ENCODE measurements at regions not wholly inside any gene's neighbourhood (a gene's known extent, or its start where the extent isn't known, plus 50 kb on each side); places are given as distances from the start of the nearest gene placed in this dataset.

GRCh38 chr18:29198834-29199233 is 1021.9 kb upstream of the CDH2 start:
- ChIA-PET POLR2A (no interaction called here), CTCF (no interaction called here)
- no peak overlapping the region for H3K4me3 Mint-ChIP-seq
- H3K4me1 Mint-ChIP-seq: no peaks in the 10 kb centered on the region
- H3K36me3 Mint-ChIP-seq (ENCODE audit: low read depth): no peaks in the 10 kb centered on the region
- no peak overlapping the region for H3K27ac Mint-ChIP-seq
- no peak for DNase-seq
- H3K9me3 Mint-ChIP-seq: peaks cover 14% of the 10 kb centered on the region
- H3K27me3 Mint-ChIP-seq: no peaks in the 10 kb centered on the region

GRCh38 chr18:29196307-29196706 is 1019.4 kb upstream of the CDH2 start:
- Mint-ChIP-seq H3K27me3 (no peaks in the 10 kb centered on the region), H3K36me3 (ENCODE audit: low read depth) (no peaks in the 10 kb centered on the region), H3K9me3 (peaks cover 8% of the 10 kb centered on the region), H3K27ac (no peak overlapping the region), H3K4me1 (no peaks in the 10 kb centered on the region), H3K4me3 (no peak overlapping the region)
- ChIA-PET POLR2A (no interaction called here), CTCF (no interaction called here)
- no peak for DNase-seq

DNA sequence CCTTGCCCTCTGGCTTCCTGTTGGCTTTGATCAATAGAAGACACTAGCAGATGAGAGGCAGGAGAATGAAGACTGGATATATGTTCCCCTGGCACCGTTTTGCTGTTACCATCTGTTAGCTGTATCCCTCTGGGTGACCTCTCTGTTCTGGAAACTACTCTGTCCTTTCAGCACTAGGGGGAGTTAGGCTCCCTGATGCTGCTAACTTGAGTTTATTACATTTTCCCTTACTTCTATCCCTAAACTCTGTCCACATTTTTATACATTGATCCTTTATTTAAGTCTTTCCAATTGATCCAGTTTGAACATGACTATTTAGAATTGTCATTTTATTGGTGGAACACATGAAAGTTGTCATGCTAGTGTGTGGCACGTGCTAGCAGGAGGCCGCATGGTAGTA is 1014.3 kb upstream of the CDH2 start:
- Mint-ChIP-seq H3K27ac (no peak overlapping the region), H3K27me3 (no peaks in the 10 kb centered on the region), H3K9me3 (no peaks in the 10 kb centered on the region), H3K4me1 (no peaks in the 10 kb centered on the region), H3K4me3 (no peak overlapping the region), H3K36me3 (ENCODE audit: low read depth) (no peaks in the 10 kb centered on the region)
- DNase-seq: no peak
- ChIA-PET POLR2A (no interaction called here), CTCF (interaction anchor here (1.1 kb wide), 1 partner anchor 16 kb away, joined by 3 read pairs; no protein-coding TSS in a partner anchor)

- DNase-seq: no peak
- no peaks in the 10 kb centered on the region for H3K27me3 Mint-ChIP-seq
- CTCF ChIA-PET: no interaction called here
- POLR2A ChIA-PET: no interaction called here
- H3K36me3 Mint-ChIP-seq (ENCODE audit: low read depth): no peaks in the 10 kb centered on the region
- no peak overlapping the region for H3K27ac Mint-ChIP-seq
- no peaks in the 10 kb centered on the region for H3K9me3 Mint-ChIP-seq
- H3K4me1 Mint-ChIP-seq: no peaks in the 10 kb centered on the region
- no peak overlapping the region for H3K4me3 Mint-ChIP-seq
These were observed 1011.8 kb upstream of the CDH2 start for GRCh38 chr18:29188760-29189159.

DNA sequence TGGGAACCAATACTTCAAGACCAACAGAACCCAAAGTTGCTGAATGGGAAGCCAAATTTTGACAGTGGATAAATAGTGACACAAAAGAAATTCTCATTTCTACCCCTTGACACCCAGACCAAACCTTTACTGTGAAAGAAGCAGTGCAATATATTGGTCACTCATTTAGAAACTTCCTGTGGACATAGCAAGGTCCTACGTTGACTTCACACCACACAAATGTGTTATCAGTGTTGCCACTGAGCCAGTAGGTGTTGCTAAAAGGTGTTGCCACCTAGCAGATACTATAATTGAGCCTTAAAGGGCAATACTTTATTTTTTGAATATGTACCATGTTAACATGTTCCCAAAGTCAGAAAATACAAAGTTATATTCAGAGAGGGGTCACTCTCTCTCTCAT is 1008.9 kb upstream of the CDH2 start:
- H3K36me3 Mint-ChIP-seq (ENCODE audit: low read depth): no peaks in the 10 kb centered on the region
- POLR2A ChIA-PET: no interaction called here
- H3K27ac Mint-ChIP-seq: no peak overlapping the region

GRCh38 chr18:29184654-29185053 is 1007.7 kb upstream of the CDH2 start:
- H3K27ac Mint-ChIP-seq: no peak overlapping the region
- POLR2A ChIA-PET: no interaction called here

More for the DNA sequence above, 1008.9 kb upstream of the CDH2 start:
- Mint-ChIP-seq H3K9me3 (no peaks in the 10 kb centered on the region), H3K4me1 (no peaks in the 10 kb centered on the region), H3K4me3 (no peak overlapping the region), H3K27me3 (no peaks in the 10 kb centered on the region)
- CTCF ChIA-PET: no interaction called here
- DNase-seq: no peak

DNA sequence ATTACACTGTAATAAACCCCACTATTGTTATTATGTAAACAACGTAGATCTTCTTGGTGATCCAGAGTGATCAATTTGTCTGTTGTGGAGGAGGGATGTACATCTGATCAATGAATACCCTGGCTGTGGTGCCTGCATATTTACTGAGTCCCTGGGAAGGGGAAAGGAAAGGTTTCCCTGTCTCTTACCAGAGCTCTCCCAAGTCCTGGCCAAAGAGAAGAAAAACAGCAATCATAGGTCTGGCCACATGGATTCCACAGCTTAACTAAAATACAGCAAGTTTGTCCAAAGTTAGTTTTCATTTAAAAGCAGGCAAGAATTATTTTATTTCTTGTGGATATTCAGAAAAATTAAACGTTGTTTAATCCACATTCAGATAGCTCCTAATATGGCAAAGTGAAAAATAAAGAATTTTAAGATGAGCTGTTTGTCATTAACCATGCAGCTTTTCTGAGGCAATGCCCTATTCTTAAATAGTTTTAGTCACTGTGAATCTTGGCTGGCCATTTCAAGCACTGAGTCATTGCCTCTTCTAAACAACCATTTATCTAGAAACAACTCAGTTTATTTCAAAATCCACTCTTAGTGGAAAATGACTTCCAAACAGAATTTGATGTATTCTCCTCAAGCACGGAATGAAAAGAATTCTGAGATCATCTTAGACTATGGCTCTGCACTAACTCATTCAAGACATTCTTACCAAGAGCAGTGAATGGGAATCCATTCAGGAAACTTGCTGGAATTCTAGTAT is 1004.4 kb upstream of the CDH2 start:
- Mint-ChIP-seq H3K4me3 (no peak overlapping the region), H3K27ac (no peak overlapping the region), H3K9me3 (no peaks in the 10 kb centered on the region), H3K4me1 (no peaks in the 10 kb centered on the region), H3K36me3 (ENCODE audit: low read depth) (no peaks in the 10 kb centered on the region), H3K27me3 (no peaks in the 10 kb centered on the region)
- ChIA-PET POLR2A (no interaction called here), CTCF (no interaction called here)
- DNase-seq: no peak

More at GRCh38 chr18:29184654-29185053, 1007.7 kb upstream of the CDH2 start:
- Mint-ChIP-seq H3K4me3 (no peak overlapping the region), H3K27me3 (no peaks in the 10 kb centered on the region), H3K9me3 (no peaks in the 10 kb centered on the region), H3K36me3 (ENCODE audit: low read depth) (no peaks in the 10 kb centered on the region), H3K4me1 (no peaks in the 10 kb centered on the region)
- CTCF ChIA-PET: no interaction called here
- no peak for DNase-seq

DNA sequence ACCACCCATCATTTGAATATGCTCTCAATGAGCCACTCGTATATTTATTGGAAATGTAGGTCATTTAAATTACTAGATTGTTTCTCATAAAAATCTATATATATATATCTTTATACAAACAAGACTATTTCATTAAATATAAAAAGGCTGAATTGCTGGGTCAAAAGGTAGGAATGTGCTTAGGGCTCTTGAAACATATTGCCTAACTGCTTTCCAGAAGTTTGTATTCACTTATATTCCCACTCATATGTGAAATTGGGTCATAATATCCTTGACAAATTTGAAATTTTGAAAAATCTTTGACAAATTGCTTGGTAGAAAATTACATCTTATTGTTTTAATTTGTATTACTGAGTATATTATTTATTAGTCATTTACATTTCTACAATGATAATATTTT is 999.8 kb upstream of the CDH2 start:
- Mint-ChIP-seq H3K36me3 (ENCODE audit: low read depth) (no peaks in the 10 kb centered on the region), H3K27ac (no peak overlapping the region), H3K27me3 (no peaks in the 10 kb centered on the region), H3K4me1 (no peaks in the 10 kb centered on the region), H3K4me3 (no peak overlapping the region), H3K9me3 (no peaks in the 10 kb centered on the region)
- no peak for DNase-seq
- ChIA-PET POLR2A (no interaction called here), CTCF (no interaction called here)

DNA sequence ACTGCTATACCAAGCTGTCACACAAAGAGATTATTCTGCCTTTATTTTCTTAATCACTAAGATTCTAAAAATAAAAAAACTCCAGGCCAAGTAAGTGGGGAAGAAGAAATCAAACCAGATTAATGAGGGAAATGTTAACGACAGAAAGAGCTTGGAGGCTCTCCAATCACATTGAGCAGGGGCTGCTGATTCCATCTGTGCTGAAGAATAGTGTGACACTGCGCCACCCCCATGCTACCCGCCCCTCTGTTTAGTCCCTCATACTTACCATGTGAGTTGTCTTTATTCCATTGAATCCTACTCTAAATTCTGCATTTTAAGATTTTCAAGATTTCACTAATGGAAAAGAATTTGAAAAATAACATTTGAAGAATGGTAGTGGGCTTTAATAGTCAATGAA is 998.0 kb upstream of the CDH2 start:
- Mint-ChIP-seq H3K27me3 (no peaks in the 10 kb centered on the region), H3K36me3 (ENCODE audit: low read depth) (no peaks in the 10 kb centered on the region), H3K4me3 (no peak overlapping the region), H3K9me3 (no peaks in the 10 kb centered on the region), H3K27ac (no peak overlapping the region), H3K4me1 (no peaks in the 10 kb centered on the region)
- no peak for DNase-seq
- ChIA-PET CTCF (no interaction called here), POLR2A (no interaction called here)

DNA sequence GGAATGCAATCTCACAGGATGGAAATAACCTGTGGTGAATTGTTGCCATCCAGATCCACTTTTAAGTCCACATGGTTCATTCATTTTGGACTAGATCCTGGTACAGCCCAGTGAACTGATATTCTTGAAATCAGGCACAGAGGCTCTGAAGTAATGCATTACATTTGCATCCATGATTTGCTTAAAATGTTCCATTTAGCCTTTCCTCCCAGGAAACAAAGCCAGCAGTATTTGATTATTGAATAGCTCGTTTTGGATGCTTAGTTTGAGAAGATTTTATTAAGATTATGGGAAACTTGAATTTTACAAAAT is 995.8 kb upstream of the CDH2 start:
- POLR2A ChIA-PET: no interaction called here
- Mint-ChIP-seq H3K4me3 (no peak overlapping the region), H3K27ac (no peak overlapping the region), H3K27me3 (no peaks in the 10 kb centered on the region), H3K9me3 (no peaks in the 10 kb centered on the region), H3K4me1 (no peaks in the 10 kb centered on the region), H3K36me3 (ENCODE audit: low read depth) (no peaks in the 10 kb centered on the region)
- DNase-seq: no peak
- CTCF ChIA-PET: no interaction called here

GRCh38 chr18:29171892-29172755 is 995.2 kb upstream of the CDH2 start:
- Mint-ChIP-seq H3K4me3 (no peak overlapping the region), H3K4me1 (no peaks in the 10 kb centered on the region), H3K36me3 (ENCODE audit: low read depth) (no peaks in the 10 kb centered on the region), H3K27me3 (no peaks in the 10 kb centered on the region), H3K27ac (no peak overlapping the region), H3K9me3 (no peaks in the 10 kb centered on the region)
- CTCF ChIA-PET: no interaction called here
- POLR2A ChIA-PET: no interaction called here
- no peak for DNase-seq

- Mint-ChIP-seq H3K9me3 (peaks cover 4% of the 10 kb centered on the region), H3K27ac (no peak overlapping the region), H3K27me3 (no peaks in the 10 kb centered on the region), H3K4me3 (no peak overlapping the region), H3K4me1 (no peaks in the 10 kb centered on the region), H3K36me3 (ENCODE audit: low read depth) (no peaks in the 10 kb centered on the region)
- POLR2A ChIA-PET: no interaction called here
- CTCF ChIA-PET: no interaction called here
- no peak for DNase-seq
These were observed 992.7 kb upstream of the CDH2 start for GRCh38 chr18:29169599-29169998.

GRCh38 chr18:29164993-29165599 is 988.2 kb upstream of the CDH2 start:
- Mint-ChIP-seq H3K36me3 (ENCODE audit: low read depth) (no peaks in the 10 kb centered on the region), H3K4me1 (no peaks in the 10 kb centered on the region), H3K27ac (no peak overlapping the region), H3K4me3 (no peak overlapping the region), H3K9me3 (peaks cover 4% of the 10 kb centered on the region), H3K27me3 (no peaks in the 10 kb centered on the region)
- DNase-seq: no peak
- POLR2A ChIA-PET: no interaction called here
- CTCF ChIA-PET: no interaction called here

Measured in activated CD4-positive, alpha-beta T cell treated with anti-CD3 and anti-CD28 coated beads, Interleukin-2, amount 10 ng/mL, durations not matched to agents 7 days and 5 days (primary cell).